Loucy (cell line): ENCODE measurements at regions not wholly inside any gene's neighbourhood (a gene's known extent, or its start where the extent isn't known, plus 50 kb on each side); places are given as distances from the start of the nearest gene placed in this dataset.

Experiments
- CTCF ChIP-seq: fragments of 200-600 bp; sonication (generic); conservative IDR thresholded peaks from 2 replicates; pipeline ENCODE4 v1.5.1; 2014; ENCODE audit warnings: mild to moderate bottlenecking, antibody characterized with exemption, low read length
- EZH2phosphoT487 ChIP-seq: fragments of 200-600 bp; IDR thresholded peaks from 2 replicates; pipeline ENCODE4 v1.6.1; 2018; ENCODE audit warnings: antibody characterized with exemption, mild to moderate bottlenecking, moderate library complexity, borderline replicate concordance

- TF ChIP-seq CTCF, result no peak
- TF ChIP-seq EZH2phosphoT487, result no peak
Measured at GRCh38 chr5:27612161-27612560, 573.8 kb upstream of the CDH9 start.
